KMS-11 (cell line): ENCODE measurements at regions not wholly inside any gene's neighbourhood (a gene's known extent, or its start where the extent isn't known, plus 50 kb on each side); places are given as distances from the start of the nearest gene placed in this dataset.

Experiments used
- H2AFZ ChIP-seq: fragments of 200-600 bp; sonication (generic); 2 replicates; pipeline ENCODE4 v1.6.1; 2016; ENCODE audit warnings: antibody characterized with exemption, mixed run types, low read depth
- H3K27ac ChIP-seq: fragments of 200-600 bp; sonication (generic); 2 replicates; pipeline ENCODE4 v1.6.1; 2016; ENCODE audit warnings: mild to moderate bottlenecking, mixed run types
- H3K27me3 ChIP-seq: fragments of 200-600 bp; sonication (generic); 2 replicates; pipeline ENCODE4 v1.6.1; 2017; ENCODE audit warnings: mild to moderate bottlenecking, low read depth, mixed run types, moderate library complexity; ENCODE audit not compliant: insufficient read depth
- H3K36me3 ChIP-seq: fragments of 200-600 bp; sonication (generic); 2 replicates; pipeline ENCODE4 v1.6.1; 2017; ENCODE audit warnings: mild to moderate bottlenecking, mixed run types; ENCODE audit not compliant: insufficient read depth
- H3K4me1 ChIP-seq: fragments of 200-600 bp; sonication (generic); 2 replicates; pipeline ENCODE4 v1.6.1; 2016; ENCODE audit warnings: mild to moderate bottlenecking, low read depth, mixed run types; ENCODE audit not compliant: poor library complexity, severe bottlenecking
- H3K4me2 ChIP-seq: fragments of 200-600 bp; sonication (generic); 2 replicates; pipeline ENCODE4 v1.7.0; 2016; ENCODE audit warnings: mild to moderate bottlenecking, mixed run types
- H3K4me3 ChIP-seq: fragments of 200-600 bp; sonication (generic); IDR thresholded peaks from 2 replicates; pipeline ENCODE4 v1.6.1; 2017; ENCODE audit warnings: low read depth, low read length, mixed read lengths; ENCODE audit not compliant: insufficient read depth
- H3K79me2 ChIP-seq: fragments of 200-600 bp; sonication (generic); 2 replicates; pipeline ENCODE4 v1.6.1; 2016; ENCODE audit warnings: low read depth, mixed run types; ENCODE audit not compliant: insufficient read depth
- H3K9ac ChIP-seq: fragments of 200-600 bp; sonication (generic); 2 replicates; pipeline ENCODE4 v1.6.1; 2016; ENCODE audit warnings: mild to moderate bottlenecking, mixed run types
- H4K20me1 ChIP-seq: fragments of 200-600 bp; sonication (generic); 2 replicates; pipeline ENCODE4 v1.6.1; 2016; ENCODE audit warnings: mild to moderate bottlenecking, mixed run types; ENCODE audit not compliant: insufficient read depth
- CTCF ChIP-seq: fragments of 200-600 bp; sonication (generic); conservative IDR thresholded peaks from 2 replicates; pipeline ENCODE4 v1.6.1; 2017; ENCODE audit warnings: low read depth, mild to moderate bottlenecking, antibody characterized with exemption, low read length, moderate library complexity, mixed read lengths

GRCh38 chr1:216932424-216932823, 209.2 kb upstream of the ESRRG start:
- Histone ChIP-seq H4K20me1 (no peaks in the 10 kb centered on the region), H3K4me1 (no peaks in the 10 kb centered on the region), H2AFZ (no peak overlapping the region), H3K27me3 (no peaks in the 10 kb centered on the region), H3K4me2 (no peak overlapping the region), H3K27ac (no peak overlapping the region), H3K79me2 (no peaks in the 10 kb centered on the region), H3K9ac (no peak overlapping the region), H3K4me3 (no peak overlapping the region), H3K36me3 (no peaks in the 10 kb centered on the region)
- TF ChIP-seq CTCF = no peak

DNA sequence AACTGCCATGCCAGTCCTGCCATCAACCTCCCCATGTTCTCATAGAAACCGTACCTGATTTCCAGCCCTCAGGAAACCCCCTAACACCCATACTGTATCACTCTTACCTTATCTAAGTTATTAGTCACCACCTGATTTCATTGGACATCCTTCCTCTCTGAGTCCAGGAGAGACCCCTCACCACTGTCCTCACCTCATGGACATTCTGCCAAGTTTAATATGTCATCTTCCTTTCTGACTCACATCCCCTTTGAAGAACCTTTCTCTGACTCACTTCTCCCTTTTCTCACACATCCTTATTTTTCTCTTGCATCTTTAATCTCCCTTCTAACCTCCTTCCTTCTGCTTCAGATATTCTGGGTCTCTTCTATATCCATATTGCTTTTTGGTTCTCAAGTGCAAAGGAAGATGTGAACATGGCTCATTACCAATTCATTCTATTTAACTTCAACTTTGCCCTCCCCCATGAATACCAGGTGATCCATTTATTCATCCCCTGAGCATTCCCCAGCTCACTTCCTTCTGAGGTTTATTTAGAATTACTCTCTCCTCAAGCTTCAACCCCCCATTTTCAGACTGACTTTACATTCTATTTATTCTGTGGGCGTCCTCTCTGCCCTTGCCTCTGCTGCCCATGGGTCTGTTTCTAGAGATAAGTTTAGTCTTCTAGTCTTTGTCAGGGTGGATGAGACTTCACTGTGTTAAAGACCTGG, 206.8 kb upstream of the ESRRG start:
- Histone ChIP-seq H4K20me1 (no peaks in the 10 kb centered on the region; the same call in 1 of the 2 replicates), H3K4me1 (no peaks in the 10 kb centered on the region), H3K27ac (no peak overlapping the region), H3K79me2 (no peaks in the 10 kb centered on the region), H3K9ac (no peak overlapping the region), H3K27me3 (no peaks in the 10 kb centered on the region), H2AFZ (no peak overlapping the region), H3K36me3 (no peaks in the 10 kb centered on the region), H3K4me3 (no peak overlapping the region), H3K4me2 (no peak overlapping the region)
- no peak for TF ChIP-seq CTCF

- Histone ChIP-seq H2AFZ (no peak overlapping the region), H3K27me3 (no peaks in the 10 kb centered on the region), H3K4me3 (no peak overlapping the region), H3K4me1 (no peaks in the 10 kb centered on the region), H3K4me2 (no peak overlapping the region), H3K36me3 (no peaks in the 10 kb centered on the region), H3K9ac (no peak overlapping the region), H3K79me2 (no peaks in the 10 kb centered on the region), H3K27ac (no peak overlapping the region), H4K20me1 (no peaks in the 10 kb centered on the region; the same call in 1 of the 2 replicates)
- TF ChIP-seq CTCF = no peak
Measured at GRCh38 chr1:216927633-216928032, 204.4 kb upstream of the ESRRG start.

DNA sequence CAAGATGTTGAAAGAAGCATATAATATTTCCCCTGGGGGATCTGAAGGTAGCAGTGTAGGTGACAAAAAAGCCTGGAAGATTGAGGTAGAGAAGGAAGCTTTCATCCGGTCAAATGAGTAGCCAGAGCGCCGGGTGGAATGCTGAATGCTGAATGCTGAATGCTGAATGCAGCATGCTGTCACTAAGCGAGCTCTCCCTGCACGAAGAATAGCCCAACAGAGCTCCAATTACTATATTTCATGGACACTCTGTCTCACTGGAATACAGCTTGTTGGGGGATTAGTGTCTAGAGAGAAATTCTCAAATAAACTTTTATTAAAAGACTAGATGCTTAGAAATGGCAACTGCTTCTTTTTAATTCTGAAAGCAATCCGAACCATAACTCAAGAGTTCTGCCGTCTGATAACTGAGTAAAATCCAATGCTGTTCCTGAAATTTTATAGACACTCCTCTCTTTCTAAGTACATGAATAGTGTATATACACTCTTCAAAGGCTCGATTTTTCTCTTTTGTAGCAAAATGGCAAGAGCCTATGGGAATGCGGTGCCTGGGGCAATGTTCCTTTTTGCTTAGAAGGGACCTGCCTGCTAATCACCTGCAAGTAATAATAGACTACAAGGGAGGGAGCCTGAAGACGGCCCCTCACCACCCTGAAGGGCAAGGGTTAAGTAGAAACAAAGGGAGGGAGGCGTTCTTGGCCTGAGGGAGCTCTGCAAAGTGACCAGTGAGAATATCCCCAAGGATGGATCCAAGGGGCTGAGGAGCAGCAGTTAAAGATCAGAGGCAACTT, 203.7 kb upstream of the ESRRG start:
- H2AFZ ChIP-seq = no peak overlapping the region

More for the DNA sequence above, 203.7 kb upstream of the ESRRG start:
- H3K36me3 ChIP-seq = no peaks in the 10 kb centered on the region
- no peak overlapping the region for H3K4me3 ChIP-seq
- no peak overlapping the region for H3K27ac ChIP-seq
- H3K9ac ChIP-seq = no peak overlapping the region
- H3K4me2 ChIP-seq = no peak overlapping the region
- no peaks in the 10 kb centered on the region for H3K79me2 ChIP-seq
- H4K20me1 ChIP-seq = no peaks in the 10 kb centered on the region; the same call in 1 of the 2 replicates
- TF ChIP-seq CTCF = no peak
- H3K4me1 ChIP-seq = no peaks in the 10 kb centered on the region
- H3K27me3 ChIP-seq = no peaks in the 10 kb centered on the region
